Osteocyte (in vitro differentiated cells): ENCODE measurements at regions not wholly inside any gene's neighbourhood (a gene's known extent, or its start where the extent isn't known, plus 50 kb on each side); places are given as distances from the start of the nearest gene placed in this dataset.

ENCODE experiments used
- DNase-seq: peaks from one replicate; pipeline ENCODE4 v3.0.0; 2021; ENCODE audit warnings: mixed read lengths; ENCODE audit not compliant: unreplicated experiment; ENCODE audit errors: extremely low spot score
- H3K27ac Mint-ChIP-seq: one replicate; pipeline ENCODE4 v1.8.0; 2021; ENCODE audit warnings: mild to moderate bottlenecking, mixed read lengths; ENCODE audit not compliant: unreplicated experiment
- H3K27me3 Mint-ChIP-seq: one replicate; pipeline ENCODE4 v1.8.0; 2021; ENCODE audit warnings: mixed read lengths; ENCODE audit not compliant: unreplicated experiment
- H3K36me3 Mint-ChIP-seq: one replicate; pipeline ENCODE4 v1.8.0; 2021; ENCODE audit warnings: mixed read lengths; ENCODE audit not compliant: unreplicated experiment
- H3K4me1 Mint-ChIP-seq: one replicate; pipeline ENCODE4 v1.8.0; 2021; ENCODE audit warnings: mixed read lengths; ENCODE audit not compliant: unreplicated experiment
- H3K4me3 Mint-ChIP-seq: one replicate; pipeline ENCODE4 v1.8.0; 2021; ENCODE audit warnings: mild to moderate bottlenecking, moderate library complexity, mixed read lengths; ENCODE audit not compliant: unreplicated experiment
- H3K9me3 Mint-ChIP-seq: one replicate; pipeline ENCODE4 v1.8.0; 2021; ENCODE audit warnings: mixed read lengths; ENCODE audit not compliant: unreplicated experiment
- TF ChIP-seq, protein P1 (sequence below): fragments of 200-600 bp; sonication (generic); IDR thresholded peaks from 2 replicates; pipeline ENCODE4 v1.5.0; 2021; ENCODE audit warnings: antibody characterized with exemption, mild to moderate bottlenecking, moderate library complexity

DNA sequence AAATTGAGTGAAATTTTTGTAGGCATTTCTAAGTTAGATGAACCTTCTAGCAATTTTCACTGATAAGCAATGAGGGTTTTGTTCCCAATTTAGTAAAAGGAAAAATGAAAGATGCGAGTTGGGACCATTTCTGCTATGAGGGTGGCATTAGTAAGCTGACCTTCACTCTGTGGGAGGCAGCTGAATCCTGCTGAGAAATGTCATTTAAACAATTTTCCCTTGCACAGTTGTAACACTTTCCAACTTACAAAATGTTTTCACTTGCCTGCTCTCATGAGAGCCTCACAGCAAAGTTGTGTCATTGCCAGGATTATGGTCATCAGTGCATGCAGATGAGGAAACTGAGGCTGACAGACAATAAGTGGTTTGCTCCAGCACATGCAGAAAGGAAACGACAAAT lies 527.7 kb downstream of the TNS1 start:
- no peaks in the 10 kb centered on the region for H3K27me3 Mint-ChIP-seq
- H3K27ac Mint-ChIP-seq: peak overlapping the region; percentile 1
- H3K4me3 Mint-ChIP-seq: no peak overlapping the region
- DNase-seq: no peak
- H3K9me3 Mint-ChIP-seq: no peaks in the 10 kb centered on the region
- H3K4me1 Mint-ChIP-seq: peaks cover 57% of the 10 kb centered on the region
- H3K36me3 Mint-ChIP-seq: no peaks in the 10 kb centered on the region
- TF ChIP-seq, protein P1, sequence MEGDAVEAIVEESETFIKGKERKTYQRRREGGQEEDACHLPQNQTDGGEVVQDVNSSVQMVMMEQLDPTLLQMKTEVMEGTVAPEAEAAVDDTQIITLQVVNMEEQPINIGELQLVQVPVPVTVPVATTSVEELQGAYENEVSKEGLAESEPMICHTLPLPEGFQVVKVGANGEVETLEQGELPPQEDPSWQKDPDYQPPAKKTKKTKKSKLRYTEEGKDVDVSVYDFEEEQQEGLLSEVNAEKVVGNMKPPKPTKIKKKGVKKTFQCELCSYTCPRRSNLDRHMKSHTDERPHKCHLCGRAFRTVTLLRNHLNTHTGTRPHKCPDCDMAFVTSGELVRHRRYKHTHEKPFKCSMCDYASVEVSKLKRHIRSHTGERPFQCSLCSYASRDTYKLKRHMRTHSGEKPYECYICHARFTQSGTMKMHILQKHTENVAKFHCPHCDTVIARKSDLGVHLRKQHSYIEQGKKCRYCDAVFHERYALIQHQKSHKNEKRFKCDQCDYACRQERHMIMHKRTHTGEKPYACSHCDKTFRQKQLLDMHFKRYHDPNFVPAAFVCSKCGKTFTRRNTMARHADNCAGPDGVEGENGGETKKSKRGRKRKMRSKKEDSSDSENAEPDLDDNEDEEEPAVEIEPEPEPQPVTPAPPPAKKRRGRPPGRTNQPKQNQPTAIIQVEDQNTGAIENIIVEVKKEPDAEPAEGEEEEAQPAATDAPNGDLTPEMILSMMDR: no peak

DNA sequence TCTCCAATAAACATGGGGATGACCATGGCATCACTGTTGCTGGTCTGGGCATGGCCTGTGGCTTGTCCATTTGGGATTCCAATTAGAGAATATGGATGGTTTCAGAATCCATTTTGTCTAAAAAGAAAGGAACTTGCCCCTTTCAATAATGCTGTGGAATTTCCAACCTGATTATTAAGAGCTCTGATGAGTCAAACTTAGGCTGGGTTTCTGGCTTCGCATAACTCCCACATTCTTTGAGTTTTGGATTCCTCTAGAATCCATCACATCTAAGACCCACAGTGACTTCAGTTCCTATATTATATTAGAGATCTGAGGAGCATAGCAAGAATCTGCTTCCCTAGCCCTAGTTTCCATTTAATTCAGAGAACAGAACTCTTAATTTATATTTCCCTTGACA lies 531.5 kb downstream of the TNS1 start:
- no peaks in the 10 kb centered on the region for H3K36me3 Mint-ChIP-seq
- H3K9me3 Mint-ChIP-seq: no peaks in the 10 kb centered on the region
- no peak overlapping the region for H3K4me3 Mint-ChIP-seq
- H3K27ac Mint-ChIP-seq: no peak overlapping the region
- no peak for DNase-seq
- H3K27me3 Mint-ChIP-seq: no peaks in the 10 kb centered on the region
- TF ChIP-seq, protein P1: no peak
- H3K4me1 Mint-ChIP-seq: peaks cover 38% of the 10 kb centered on the region

DNA sequence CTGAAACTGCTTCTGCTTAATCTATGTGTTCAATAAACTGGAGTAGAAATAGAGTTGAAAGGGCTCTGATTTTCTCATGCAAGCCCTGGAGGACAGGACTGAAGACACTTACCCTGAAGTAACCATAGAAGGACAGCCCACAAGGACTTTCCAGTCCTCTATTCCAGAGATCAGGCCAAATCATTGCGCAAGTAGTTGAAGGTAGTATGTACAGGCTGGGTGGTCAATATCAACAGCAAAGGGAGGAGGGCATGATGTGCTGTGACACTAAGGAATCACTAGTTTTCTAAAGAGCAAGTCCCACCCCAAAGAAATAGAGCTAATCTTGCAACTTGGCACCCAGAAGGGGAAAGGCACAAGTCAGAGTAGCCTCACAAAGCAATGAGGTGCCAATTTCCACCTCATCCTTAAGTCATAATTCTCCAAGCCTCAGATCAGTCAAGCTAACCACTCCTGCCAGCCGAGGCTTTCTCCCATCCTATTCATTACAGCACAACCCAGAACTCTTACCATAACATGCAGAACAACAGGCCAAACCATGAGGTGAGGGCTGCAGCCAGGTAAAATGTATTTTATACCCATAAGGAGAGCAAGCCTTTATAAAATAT lies 533.5 kb downstream of the TNS1 start:
- DNase-seq: no peak
- Mint-ChIP-seq H3K27me3 (no peaks in the 10 kb centered on the region), H3K4me1 (peaks cover 20% of the 10 kb centered on the region), H3K9me3 (no peaks in the 10 kb centered on the region), H3K27ac (no peak overlapping the region), H3K4me3 (no peak overlapping the region), H3K36me3 (no peaks in the 10 kb centered on the region)
- TF ChIP-seq, protein P1: no peak

DNA sequence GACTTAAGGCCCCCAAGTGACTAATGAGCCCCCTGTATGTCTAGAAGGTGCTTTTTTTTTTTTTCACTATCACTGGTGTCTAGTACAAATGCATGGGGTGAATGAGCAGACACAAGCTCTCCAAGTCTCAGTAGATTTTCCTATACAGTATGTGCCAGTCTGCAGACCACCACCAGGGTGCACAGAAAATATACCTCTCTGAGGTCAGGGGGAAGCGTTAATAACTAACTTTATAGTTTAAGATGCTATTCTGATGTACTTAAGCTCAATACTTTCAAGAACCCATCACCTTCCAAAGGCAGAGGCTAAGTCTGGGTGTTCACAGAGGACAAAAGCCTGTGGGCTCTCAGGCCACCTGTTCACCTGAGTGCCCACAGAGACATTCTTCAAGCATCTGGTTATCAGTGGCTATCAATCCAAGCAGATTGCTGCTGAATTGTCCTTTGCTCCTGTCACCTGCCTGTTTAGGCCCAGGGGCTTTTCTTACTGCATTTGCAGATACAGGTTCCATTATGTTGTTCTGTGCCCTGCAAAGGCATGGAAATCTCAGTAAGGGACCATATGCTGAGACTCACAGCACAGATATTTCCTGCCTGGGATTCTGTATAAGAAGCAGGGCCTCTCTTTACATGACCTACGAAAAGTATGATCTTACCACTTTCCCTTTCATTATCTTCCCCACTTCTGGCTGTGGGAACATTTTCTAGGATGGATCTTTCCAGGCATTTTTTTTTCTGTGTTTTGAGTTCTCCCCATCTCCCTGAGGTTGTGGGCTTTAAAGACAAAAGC lies 534.6 kb downstream of the TNS1 start:
- Mint-ChIP-seq H3K4me1 (peaks cover 16% of the 10 kb centered on the region), H3K27me3 (no peaks in the 10 kb centered on the region), H3K27ac (no peak overlapping the region), H3K36me3 (no peaks in the 10 kb centered on the region), H3K9me3 (no peaks in the 10 kb centered on the region), H3K4me3 (no peak overlapping the region)
- no peak for DNase-seq
- TF ChIP-seq, protein P1: no peak

DNA sequence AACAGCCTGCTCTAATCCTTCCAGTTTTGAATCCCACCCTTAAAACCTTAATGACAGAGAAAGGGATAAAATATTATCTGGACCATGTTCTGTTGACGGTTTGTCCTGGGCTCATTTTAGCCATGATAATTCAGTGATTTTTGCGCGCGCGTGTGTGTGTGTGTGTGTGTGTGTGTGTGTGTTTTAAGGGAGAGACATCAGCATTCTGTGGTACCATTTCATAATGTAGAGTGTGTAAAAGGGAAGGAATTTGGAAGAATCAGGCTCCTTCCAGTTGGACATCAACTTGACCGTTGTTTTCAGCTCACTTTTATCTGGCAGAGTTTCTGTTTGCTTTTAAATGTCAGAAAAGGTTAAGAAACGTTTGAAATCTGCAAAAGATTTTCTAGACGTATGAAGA lies 535.5 kb downstream of the TNS1 start:
- Mint-ChIP-seq H3K9me3 (no peaks in the 10 kb centered on the region), H3K27ac (no peak overlapping the region)
- TF ChIP-seq, protein P1: no peak

More for the DNA sequence above, 535.5 kb downstream of the TNS1 start:
- Mint-ChIP-seq H3K4me1 (peaks cover 16% of the 10 kb centered on the region), H3K36me3 (no peaks in the 10 kb centered on the region), H3K27me3 (no peaks in the 10 kb centered on the region), H3K4me3 (no peak overlapping the region)
- no peak for DNase-seq
